ENCODE measurements at regions not wholly inside any gene's neighbourhood (a gene's known extent, or its start where the extent isn't known, plus 50 kb on each side); places are given as distances from the start of the nearest gene placed in this dataset.

DNA sequence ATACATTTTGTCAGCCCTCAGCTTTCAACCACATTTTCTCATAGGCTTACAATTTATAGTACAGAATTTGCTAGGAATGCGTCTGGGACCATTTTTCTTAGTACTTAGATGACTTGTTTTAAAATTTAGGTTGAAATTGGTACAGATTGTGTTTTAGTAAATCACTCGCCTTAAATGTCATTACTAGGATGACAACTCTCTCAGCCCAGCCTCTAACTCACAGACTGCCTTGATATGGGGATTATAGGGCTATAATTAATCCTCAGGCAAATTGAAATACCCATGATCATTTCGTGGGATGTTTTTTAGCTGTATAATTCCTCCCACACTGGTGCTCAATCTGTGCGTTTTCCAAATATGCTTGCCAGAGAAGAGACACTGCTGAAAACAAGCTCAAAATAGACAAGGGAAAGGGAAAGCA is 299.7 kb upstream of the AKR1E2 start:
- no peak for DNase-seq
- no peak for ATAC-seq
- intact Hi-C loops (cut with DNase I, micrococcal nuclease), result no loop called here

DNA sequence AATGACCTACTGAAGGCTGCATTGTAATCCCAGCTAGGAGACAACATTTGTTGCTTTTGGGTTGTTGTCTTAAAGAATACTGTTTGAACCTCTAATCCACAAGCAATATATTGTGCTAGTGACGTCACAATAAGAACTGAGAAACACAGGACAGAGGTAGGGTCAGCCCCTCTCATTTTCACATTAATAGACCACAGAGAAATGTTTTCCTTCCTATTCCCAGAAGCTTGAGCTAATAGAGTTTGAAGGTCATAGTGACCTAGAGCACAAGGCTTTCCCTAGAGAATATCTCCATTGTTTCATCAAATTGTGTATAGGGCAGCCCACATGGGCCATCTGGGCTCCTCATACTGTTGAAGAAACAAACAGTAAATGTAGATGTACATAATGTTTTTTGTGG is 300.9 kb upstream of the AKR1E2 start:
- ATAC-seq, result no peak
- no peak for DNase-seq
- intact Hi-C loops (cut with DNase I, micrococcal nuclease), result no loop called here

DNA sequence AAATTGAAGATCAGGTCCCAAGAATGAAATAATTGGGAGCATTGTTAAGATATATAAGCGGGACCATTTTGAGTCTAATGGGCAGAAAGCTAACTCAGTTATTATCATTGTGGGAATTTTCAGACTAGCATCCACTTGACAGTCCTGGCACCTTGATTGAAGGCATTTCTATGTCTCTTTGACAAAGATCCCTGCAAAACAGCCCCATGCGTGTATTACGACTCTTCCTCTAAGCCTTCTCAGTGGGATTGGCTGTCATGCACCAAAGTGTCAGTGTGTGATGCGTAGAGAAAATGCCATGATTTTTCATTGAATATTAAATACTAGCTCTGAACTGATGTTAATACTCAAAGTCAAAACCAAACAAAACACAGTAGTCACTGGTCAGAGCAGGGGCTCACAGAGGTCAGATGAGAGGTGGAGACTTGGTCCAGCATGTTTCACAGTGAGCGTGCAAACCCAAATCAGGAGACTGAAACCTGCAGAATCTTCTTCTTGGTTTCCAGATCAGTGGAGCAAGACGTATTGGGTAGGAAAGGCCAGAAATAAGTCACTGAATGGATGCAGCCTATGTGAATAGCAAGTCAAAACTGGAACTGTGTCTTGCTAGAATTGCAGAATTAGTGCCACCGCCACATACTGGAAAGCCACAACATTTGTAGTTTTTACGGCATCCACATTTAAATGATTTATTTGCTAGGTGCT is 303.6 kb upstream of the AKR1E2 start:
- intact Hi-C loops (cut with DNase I, micrococcal nuclease), result no loop called here
- DNase-seq (no peak), ATAC-seq (no peak)

DNA sequence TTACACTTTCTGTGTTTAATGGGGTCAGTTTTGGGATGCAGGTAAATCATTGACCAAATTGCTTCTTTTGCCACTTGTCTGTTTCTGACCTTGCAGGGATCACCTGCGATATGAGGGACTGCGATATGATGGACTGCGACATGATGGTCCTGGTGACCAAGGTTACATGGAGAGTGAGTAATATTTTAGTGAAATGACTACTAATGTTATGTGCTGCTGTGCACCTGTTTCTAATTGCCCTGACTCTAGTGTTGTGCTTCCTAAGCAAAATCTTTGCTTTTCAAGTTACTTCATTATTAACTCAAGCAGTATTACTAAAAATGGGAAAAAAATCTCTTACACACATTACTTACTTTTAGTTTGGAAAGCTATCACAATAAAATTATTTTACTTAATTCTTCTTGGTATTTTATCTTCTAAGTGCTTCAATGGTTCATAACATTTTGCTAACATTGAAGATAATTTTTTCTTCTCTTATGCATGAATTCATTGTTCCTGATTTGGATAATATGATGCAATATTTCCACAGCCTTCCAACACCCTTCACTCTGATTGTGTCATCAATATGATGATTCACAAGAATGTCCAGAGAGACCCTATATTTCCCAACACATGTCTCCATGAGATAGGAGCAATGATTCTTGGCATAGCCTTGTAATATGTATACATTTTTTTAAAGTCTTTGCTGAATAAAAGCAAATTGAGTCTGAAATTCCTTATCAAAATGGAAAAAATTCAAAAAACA is 306.2 kb upstream of the AKR1E2 start:
- DNase-seq, result no peak
- ATAC-seq, result no peak
- intact Hi-C loops (cut with DNase I, micrococcal nuclease), result no loop called here

DNA sequence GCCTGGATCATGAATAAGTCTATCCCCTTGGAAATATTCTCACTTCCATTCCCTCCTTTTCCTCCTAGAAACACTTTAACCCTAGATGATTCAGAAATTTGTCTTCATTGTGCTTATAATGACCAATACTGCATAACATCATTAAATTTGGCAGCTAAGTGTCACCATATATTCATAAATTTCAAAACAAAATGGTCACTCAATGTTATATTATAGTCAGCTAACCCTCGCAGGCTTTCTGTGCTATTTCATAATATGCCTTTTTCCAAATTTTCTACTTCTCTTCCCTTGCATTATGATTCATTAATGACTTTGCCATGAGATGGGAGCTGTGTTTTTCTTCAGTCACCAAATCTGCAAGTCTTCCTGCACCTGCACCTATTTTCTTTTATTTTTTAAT is 308.3 kb upstream of the AKR1E2 start:
- ATAC-seq (no peak), DNase-seq (no peak)
- intact Hi-C loops (cut with DNase I, micrococcal nuclease), result no loop called here

DNA sequence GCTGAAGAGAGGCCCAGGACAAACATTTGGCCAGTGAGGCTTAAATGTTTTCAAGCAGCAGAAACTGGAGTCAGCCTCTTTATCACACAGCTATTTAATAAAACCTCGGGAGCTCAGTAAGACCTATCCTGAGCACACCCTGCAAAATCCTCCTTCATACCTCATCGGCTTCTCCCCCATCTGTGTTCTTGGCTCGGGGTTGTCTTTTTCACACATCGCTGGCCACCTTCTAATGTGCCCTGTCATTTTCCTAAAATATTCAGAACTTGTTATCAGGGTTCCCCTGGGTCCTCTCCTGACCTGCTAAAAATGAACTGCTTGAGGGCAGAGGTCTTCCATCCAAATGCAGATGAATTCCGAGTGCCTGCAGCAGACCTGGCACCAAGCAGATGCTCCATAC is 310.3 kb upstream of the AKR1E2 start:
- DNase-seq (no peak), ATAC-seq (no peak)
- intact Hi-C loops (cut with DNase I, micrococcal nuclease), result no loop called here

DNA sequence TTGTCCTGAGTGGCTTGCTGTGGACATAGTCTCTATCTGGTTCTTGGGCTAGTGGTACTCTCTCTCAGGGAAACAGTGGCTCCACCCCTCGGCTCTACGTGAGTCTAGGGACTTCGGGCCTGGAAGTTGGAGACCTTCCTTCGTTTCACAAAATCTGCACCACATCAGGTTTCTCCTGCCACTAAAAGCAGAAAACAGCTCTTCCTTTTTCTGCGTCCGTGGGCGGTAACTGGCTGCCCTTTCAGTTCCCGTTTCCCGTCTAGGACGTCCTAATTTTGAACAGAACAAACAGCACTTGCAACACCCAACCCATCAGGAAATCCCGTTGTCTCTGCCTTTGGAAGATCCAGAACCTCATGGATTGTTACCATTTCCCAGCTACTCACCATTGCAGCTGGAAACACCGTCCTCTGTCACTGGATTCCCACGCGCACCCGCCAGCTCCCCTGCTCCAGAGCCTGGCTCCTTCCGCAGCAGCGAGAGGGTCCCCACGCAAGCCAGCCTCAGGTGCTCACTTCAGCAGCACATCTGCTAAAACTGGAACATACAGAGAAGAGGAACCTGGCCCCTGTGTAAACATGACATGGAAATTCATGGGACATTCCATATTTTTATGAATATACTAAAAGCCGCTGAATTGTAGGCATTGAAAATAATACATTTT is 311.4 kb upstream of the AKR1E2 start:
- intact Hi-C loops (cut with DNase I, micrococcal nuclease), result no loop called here
- peak; percentile 23 for ATAC-seq
- peak; percentile 27 to 39 for DNase-seq

DNA sequence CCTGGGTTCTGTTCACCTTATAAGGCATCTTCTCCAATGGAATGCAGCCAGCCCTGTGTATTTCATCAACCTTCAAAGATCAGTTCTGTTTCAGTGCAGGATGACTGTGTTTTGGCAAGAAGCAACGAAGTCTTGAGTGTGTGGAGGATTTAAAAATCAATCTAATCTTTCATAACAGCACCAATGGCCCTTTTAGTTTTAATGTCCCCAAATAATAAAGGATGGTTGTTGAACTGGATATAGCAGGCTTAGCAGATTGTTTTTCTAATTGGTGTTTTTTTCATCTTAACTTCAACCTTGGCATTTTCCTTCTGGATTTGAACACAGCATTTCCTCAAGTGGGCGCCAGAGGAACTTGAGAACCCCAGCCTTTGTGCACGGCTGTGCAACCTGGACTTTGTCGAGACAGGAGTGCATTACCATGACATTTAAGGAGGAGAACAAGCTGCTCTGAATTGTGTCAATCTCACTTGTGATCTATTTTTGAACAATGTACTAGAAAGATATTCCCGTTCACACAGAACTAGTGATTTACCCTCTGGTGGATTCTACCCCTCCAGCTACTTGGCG is 313.3 kb upstream of the AKR1E2 start:
- DNase-seq (peak; percentile 35 to 57), ATAC-seq (peak; percentile 77)
- intact Hi-C loops (cut with DNase I, micrococcal nuclease), result no loop called here

DNA sequence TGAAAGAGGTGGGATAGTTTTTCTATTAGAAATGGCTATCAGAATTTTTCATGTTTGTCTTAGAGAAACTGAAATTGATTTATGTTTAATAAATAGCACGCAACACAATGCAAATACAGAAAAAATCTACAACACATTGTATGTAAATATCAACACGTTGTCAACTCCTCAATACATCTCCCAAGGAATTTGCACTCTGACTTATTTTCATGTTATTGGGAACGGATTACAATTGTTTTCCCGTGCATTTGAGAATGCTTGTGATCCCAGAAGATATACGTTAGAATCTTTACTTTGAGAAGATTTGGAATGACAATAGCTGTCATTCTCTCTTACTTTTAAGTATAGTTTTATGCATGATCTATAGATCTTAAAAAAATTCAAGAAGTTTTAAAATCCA is 313.8 kb upstream of the AKR1E2 start:
- DNase-seq (no peak), ATAC-seq (no peak)
- intact Hi-C loops (cut with DNase I, micrococcal nuclease), result no loop called here

DNA sequence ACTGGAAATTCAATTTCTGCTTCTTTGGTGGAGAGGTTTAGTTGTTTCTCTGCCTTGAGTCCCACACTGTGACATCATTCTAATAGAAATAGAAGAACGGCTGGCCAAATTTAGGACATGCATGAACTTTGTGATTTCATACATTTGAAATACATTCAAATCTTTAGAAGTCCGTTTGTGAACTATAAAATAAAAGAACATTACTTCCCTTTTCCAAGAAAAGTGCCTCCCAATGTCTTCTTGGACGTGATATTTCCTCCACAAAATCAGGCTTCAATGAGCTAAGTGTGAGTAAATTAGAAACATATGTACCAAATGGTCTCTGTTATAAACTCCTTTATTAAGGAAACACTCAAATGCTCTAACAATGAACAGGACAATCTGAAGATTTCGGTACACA is 314.5 kb upstream of the AKR1E2 start:
- no peak for ATAC-seq
- intact Hi-C loops (cut with DNase I, micrococcal nuclease), result no loop called here
- no peak for DNase-seq

DNA sequence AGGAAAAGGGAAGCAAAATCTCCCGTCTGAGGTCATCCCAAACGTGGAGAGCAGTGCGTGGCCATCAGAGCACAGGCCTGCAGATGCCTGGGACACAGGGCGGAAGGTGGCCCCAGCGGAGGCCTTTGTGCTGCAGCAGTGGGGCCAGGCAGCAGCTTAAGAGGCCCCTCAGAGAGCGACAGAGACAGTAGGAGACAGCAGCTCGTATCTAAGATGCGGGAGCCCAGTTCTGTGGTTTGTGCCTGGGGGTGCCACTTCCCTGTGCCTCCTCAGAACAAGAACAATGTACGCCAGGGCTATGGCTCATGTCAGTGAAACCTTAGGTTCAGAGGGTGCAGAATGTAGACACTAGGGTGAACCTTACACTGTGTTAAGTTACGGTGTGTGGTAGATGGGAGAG is 316.6 kb upstream of the AKR1E2 start:
- intact Hi-C loops (cut with DNase I, micrococcal nuclease), result no loop called here
- no peak for ATAC-seq
- DNase-seq, result no peak

DNA sequence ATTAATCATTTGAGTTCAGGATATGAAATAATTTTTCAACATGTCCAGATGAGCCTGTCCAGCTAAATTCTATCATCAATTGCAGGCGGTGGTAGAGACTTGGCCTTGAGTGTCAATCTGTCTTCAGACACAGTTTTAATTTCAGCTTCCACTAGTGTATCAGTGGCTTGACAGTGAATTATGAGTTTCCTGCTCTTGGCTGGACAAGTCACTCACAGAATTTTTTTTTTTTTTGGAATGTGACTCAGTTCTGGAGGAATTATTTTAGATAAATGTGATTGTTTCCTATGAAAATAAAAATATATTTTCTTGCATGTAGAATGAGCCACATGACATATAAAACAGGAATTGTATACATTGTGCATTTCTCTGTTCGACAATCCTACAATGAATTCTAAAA is 319.9 kb upstream of the AKR1E2 start:
- intact Hi-C loops (cut with DNase I, micrococcal nuclease), result no loop called here
- ATAC-seq, result no peak
- no peak for DNase-seq

DNA sequence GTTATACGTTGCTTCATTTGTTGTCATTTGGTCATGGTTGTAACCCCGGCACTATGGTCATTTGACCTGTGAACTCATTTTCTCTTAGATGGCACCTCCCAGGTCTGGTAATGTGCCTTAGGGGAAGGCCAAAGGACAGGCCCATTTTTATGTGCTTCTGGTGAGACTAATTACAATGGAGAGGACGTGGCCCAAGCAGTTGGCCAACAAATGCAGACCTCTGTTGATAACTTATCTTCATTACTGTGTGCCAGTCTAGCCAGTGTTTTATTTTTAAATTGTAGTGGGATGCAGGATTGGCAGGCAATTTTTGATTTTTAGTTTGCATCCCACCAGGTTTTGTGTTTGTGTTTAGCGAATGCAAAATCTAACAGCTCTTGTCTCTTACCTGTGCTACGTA is 321.5 kb upstream of the AKR1E2 start:
- intact Hi-C loops (cut with DNase I, micrococcal nuclease), result no loop called here
- ATAC-seq (no peak), DNase-seq (no peak)

DNA sequence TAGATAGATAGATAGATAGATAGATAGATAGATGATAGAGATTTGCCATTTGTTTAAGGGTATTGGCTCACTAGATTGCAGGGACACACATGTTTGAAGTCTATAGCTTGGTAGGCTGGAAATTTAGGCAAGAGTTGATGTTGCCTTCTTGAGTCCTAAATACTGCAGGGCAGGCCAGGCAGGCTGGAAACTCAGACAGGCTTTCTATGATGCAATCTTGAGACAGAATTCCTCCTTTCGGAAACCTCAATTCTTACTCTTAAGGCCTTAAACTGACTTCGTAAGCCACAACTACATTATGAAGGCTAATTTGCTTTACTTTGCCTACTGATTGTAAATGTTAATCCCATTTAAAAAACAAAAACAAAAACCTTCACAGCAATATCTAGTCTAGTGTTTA is 322.9 kb upstream of the AKR1E2 start:
- no peak for ATAC-seq
- intact Hi-C loops (cut with DNase I, micrococcal nuclease), result no loop called here
- no peak for DNase-seq

DNA sequence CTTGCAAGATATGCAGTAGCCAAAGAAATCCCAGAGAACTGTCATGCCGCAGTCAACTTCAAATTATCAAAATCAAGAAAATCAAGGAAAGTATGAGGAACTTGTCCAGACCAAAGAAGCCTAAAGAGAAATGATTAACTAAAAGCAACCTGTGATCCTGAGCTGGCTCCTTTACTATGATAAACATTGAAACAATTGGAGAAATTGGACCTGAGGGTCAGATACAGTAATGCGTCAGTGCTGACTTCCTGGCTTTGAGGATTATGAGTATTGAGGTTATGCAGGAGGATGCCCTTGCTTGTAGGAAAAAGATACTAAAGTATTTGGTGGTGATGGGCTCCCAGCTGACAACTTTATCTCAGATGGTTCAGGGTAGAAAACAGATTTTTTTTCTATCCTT is 324.7 kb upstream of the AKR1E2 start:
- no peak for ATAC-seq
- intact Hi-C loops (cut with DNase I, micrococcal nuclease), result no loop called here
- DNase-seq, result no peak

DNA sequence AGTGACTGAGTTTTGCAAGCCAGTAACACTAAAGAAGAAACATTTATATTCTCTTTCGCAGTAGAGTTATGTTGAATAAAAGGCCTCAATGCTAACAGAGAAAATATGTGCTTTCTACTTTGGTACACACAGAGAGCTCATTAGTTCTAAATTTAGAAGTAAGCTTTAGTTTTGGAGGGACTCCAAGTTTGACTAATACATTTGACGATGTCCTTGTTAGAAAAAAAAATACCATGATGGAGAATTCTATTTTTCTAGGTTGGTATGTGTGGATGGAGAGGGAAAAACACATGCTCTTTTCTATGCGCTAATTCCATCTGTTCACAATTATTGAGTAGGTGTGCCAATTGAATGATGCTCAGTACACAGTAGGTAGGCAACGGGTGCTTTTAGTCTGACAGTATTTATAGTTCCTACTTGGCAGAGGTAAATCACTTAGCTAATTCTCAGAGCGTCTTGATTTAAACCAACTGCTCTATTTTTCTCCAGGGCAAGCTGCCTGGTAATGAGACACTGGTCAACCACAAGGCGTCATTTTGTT is 327.2 kb upstream of the AKR1E2 start:
- intact Hi-C loops (cut with DNase I, micrococcal nuclease), result no loop called here
- DNase-seq (no peak), ATAC-seq (no peak)

DNA sequence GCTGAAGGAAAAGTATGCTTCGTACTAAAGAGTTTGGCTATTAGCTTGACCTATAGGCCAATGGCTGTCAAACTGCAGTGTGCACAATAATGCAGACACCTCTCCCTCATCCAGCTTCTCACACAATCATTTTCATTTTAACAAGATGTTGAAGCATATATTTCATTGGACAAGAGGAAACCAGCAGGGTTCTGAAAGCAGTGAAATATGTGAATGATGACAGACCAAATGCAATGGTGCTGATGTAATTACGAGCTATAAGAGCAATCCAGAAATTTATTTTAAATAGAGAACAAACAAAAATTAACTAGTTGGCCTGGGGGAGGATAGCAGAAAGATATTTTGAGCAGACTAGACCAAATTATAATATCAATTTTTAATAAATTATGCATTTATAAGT is 331.5 kb upstream of the AKR1E2 start:
- DNase-seq (no peak), ATAC-seq (no peak)
- intact Hi-C loops (cut with DNase I, micrococcal nuclease), result no loop called here

DNA sequence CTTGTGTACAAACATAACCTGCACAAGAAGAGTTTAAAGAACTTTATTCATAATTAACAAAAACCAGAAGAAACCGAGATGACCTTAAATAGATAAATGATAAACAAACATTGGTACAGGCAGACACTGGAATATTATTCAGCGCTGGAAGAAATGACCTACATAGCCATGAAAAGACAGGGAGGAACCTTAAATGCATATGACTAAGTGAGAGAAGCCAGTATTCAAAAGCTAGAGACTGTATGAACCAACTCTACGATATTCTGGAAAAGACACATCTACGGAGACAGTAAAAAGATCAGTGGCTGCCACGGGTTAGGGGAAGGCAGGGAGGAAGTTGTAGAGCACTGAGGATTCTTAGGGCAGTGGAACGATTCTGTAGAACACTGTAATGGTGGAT is 333.8 kb upstream of the AKR1E2 start:
- no peak for ATAC-seq
- intact Hi-C loops (cut with DNase I, micrococcal nuclease), result no loop called here

DNA sequence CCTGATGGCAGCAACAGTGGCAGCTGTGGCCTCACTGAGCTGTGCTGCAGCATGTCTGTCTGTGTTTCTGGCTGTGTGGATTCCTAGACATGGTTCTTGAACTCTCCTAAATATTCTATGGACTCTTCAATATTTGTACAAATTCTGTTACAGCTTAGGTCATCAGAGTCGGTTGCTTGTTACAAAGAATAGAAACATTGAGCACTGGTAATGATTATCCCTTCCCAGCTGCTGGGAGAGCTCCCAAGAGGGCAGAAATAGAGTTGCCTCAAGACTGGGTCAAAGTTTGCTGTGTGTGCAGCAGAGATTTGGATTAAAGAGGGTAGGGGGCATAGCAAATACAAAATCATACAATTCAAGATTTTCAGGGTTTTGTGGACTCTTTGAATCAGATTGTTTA is 337.1 kb upstream of the AKR1E2 start:
- ATAC-seq, result no peak
- intact Hi-C loops (cut with DNase I, micrococcal nuclease), result no loop called here

More for the DNA sequence above, 333.8 kb upstream of the AKR1E2 start:
- DNase-seq, result no peak

DNA sequence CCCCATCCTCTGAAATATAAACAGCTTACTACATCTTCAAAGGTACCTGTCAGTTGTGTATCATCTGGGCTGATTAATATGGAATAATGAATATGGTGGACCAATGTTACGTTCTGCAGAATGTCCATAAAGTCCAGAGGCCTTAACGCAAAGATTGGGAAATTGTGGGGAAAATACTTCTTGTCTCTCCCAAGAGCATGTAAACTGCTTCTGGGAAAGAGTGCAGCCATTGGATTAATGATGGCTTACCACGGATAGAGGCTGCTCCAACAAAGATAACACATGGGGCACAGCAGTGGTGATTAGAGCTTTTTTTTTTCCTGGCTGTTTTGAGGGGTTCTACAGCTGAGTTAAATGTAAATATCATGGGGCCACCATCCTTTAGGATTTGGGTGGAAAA is 340.4 kb upstream of the AKR1E2 start:
- ATAC-seq, result no peak
- intact Hi-C loops (cut with DNase I, micrococcal nuclease), result no loop called here

More for the DNA sequence above, 337.1 kb upstream of the AKR1E2 start:
- DNase-seq, result no peak

More for the DNA sequence above, 340.4 kb upstream of the AKR1E2 start:
- DNase-seq, result no peak
